Testis (tissue), 2 donors: ENCODE measurements at regions not wholly inside any gene's neighbourhood (a gene's known extent, or its start where the extent isn't known, plus 50 kb on each side); places are given as distances from the start of the nearest gene placed in this dataset.

Experiments
- DNase-seq: peaks from one replicate; pipeline ENCODE4 v3.0.0-alpha.2; 2019
- H3K27ac ChIP-seq, 2 donors: fragments of 200-600 bp; sonication (generic); one replicate each; pipeline ENCODE4 v1.5.1; 2019
- H3K27me3 ChIP-seq: fragments of 200-600 bp; sonication (generic); one replicate; pipeline ENCODE4 v1.5.1; 2019
- H3K36me3 ChIP-seq: fragments of 200-600 bp; sonication (generic); one replicate; pipeline ENCODE4 v1.5.1; 2017; ENCODE audit warnings: low read depth; ENCODE audit errors: missing control alignments
- H3K4me1 ChIP-seq: fragments of 200-600 bp; sonication (generic); one replicate; pipeline ENCODE4 v1.5.1; 2019
- H3K4me3 ChIP-seq, 2 donors: fragments of 200-600 bp; sonication (generic); one replicate each; pipeline ENCODE4 v1.5.1; 2017 to 2019
- H3K9me3 ChIP-seq: fragments of 200-600 bp; sonication (generic); one replicate; pipeline ENCODE4 v1.5.1; 2017
- POLR2A ChIP-seq: fragments of 450-650 bp; IDR thresholded peaks from one replicate; pipeline ENCODE4 v1.6.1; 2017; ENCODE audit warnings: antibody characterized with exemption, mild to moderate bottlenecking, moderate library complexity
- WGBS, 2 donors: methylation state at CpG; one replicate each; pipeline ENCODE4 v1.1.5; 2018; 5-methylcytosine and 5-hydroxymethylcytosine counted together
- intact Hi-C: fragments of 100-400 bp; cut with DNase I; formaldehyde crosslinking; loops from one replicate; pipeline ENCODE4 v1.15.1; 2023; ENCODE audit warnings: low total_unique reads
- TF ChIP-seq, protein P1 (sequence below), 3 experiments: fragments of 450-650 bp in 2 of 3; fragments of 200-600 bp in 1 of 3; sonication (generic) in 1 of 3; IDR thresholded peaks; one replicate each; pipeline ENCODE4 v1.5.1; 2016 to 2019; ENCODE audit warnings: antibody characterized with exemption in 3 of 3, mild to moderate bottlenecking in 2 of 3, moderate library complexity in 1 of 3

DNA sequence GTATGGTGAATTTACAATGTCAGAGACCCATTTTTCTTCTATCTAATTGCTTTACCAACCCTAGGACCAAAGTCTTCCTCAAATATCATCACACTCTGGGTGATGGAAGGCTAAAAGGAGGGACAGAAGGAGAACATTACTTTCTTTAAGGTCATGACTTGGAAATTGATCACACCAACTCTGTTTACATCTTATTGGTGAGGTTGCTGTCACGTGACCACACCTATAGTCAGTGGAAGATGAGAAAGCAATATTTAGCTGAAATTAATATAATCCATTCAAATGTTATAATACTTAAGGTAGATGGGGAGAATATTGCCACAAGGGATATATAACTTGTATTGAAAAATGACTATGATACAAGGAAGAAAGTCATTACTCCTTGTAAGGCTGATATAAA, 183.6 kb upstream of the SMIM30 start:
- Histone ChIP-seq H3K9me3 (no peaks in the 10 kb centered on the region), H3K4me1 (no peaks in the 10 kb centered on the region), H3K27me3 (no peaks in the 10 kb centered on the region), H3K4me3 (no peak overlapping the region), H3K27ac (no peak overlapping the region), H3K36me3 (no peaks in the 10 kb centered on the region)
- 85 to 89% methylated on average over 1 of the region's 1 CpG for WGBS, 2 donors
- intact Hi-C loops = no loop called here
- no peak for DNase-seq
- TF ChIP-seq, protein P1, sequence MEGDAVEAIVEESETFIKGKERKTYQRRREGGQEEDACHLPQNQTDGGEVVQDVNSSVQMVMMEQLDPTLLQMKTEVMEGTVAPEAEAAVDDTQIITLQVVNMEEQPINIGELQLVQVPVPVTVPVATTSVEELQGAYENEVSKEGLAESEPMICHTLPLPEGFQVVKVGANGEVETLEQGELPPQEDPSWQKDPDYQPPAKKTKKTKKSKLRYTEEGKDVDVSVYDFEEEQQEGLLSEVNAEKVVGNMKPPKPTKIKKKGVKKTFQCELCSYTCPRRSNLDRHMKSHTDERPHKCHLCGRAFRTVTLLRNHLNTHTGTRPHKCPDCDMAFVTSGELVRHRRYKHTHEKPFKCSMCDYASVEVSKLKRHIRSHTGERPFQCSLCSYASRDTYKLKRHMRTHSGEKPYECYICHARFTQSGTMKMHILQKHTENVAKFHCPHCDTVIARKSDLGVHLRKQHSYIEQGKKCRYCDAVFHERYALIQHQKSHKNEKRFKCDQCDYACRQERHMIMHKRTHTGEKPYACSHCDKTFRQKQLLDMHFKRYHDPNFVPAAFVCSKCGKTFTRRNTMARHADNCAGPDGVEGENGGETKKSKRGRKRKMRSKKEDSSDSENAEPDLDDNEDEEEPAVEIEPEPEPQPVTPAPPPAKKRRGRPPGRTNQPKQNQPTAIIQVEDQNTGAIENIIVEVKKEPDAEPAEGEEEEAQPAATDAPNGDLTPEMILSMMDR (IDR thresholded peaks at IDR 0.05) = no peak
- TF ChIP-seq POLR2A = no peak

DNA sequence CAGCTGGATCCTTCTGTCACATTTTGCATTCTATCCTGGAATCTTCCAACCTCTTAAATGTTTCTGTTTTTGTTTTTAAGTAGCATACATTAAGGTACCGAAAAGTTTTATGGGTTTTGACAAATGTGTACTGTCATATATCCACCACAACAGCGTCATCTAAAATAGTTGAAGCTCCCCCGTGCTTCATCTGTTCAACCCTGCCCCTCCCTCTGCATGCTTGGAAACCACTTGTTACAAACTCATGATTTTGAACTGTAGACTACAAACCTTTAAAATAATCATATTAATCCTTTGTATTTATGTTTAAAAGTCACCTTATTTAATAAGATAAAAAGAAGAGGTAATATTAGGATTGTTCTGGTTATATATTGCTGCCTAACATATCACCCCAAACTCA, 182.8 kb upstream of the SMIM30 start:
- H3K27me3 ChIP-seq = no peaks in the 10 kb centered on the region

DNA sequence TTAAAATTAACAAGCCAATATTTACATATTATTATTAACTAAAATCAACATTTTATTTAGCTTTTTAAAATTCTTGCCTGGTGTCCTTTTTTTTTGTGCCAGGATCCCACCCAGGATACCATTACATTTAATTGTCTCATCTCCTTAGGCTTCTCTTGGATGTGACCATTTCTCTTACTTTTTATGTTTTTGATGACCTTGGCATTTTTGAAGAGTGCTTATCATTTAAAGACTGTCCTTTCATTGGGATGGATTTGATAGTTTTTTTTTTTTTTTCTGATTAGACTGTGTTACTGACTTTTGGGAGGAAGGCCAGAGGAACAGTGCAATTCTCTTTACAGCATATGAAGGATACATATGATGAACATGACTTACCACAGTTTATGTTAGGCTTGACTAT, 181.4 kb upstream of the SMIM30 start:
- intact Hi-C loops = no loop called here
- Histone ChIP-seq H3K4me3 (no peak overlapping the region), H3K4me1 (no peaks in the 10 kb centered on the region)

More for the DNA sequence above, 182.8 kb upstream of the SMIM30 start:
- DNase-seq = no peak
- Histone ChIP-seq H3K27ac (no peak overlapping the region), H3K36me3 (no peaks in the 10 kb centered on the region), H3K9me3 (no peaks in the 10 kb centered on the region), H3K4me3 (no peak overlapping the region), H3K4me1 (no peaks in the 10 kb centered on the region)
- TF ChIP-seq, protein P1 (IDR thresholded peaks at IDR 0.05) = no peak
- intact Hi-C loops = no loop called here
- 79 to 83% methylated on average over 3 of the region's 3 CpGs for WGBS, 2 donors

DNA sequence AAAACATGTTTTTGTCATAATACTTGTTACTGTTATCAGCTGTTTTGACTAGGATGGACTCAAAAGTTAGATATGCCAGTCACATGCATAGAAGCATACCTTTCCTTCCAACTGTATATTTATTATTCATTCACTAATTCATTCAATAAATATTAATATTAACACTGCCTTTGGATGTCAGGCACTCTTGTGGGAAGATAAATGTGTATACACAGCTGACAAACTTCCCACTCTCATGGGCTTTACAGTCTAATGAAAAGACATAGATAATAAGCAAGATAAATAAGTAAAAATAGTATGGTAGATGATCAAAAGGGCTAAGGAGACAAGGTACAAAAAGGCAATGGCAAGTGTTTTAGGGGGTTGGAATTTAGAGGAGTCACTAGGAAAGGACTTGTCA, 180.1 kb upstream of the SMIM30 start:
- Histone ChIP-seq H3K4me3 (no peak overlapping the region), H3K36me3 (no peaks in the 10 kb centered on the region), H3K27me3 (no peaks in the 10 kb centered on the region), H3K9me3 (no peaks in the 10 kb centered on the region), H3K27ac (no peak overlapping the region), H3K4me1 (no peaks in the 10 kb centered on the region)
- DNase-seq = no peak
- intact Hi-C loops = no loop called here
- TF ChIP-seq, protein P1 (IDR thresholded peaks at IDR 0.05) = no peak

More for the DNA sequence above, 181.4 kb upstream of the SMIM30 start:
- Histone ChIP-seq H3K27me3 (no peaks in the 10 kb centered on the region), H3K9me3 (no peaks in the 10 kb centered on the region), H3K27ac (no peak overlapping the region), H3K36me3 (no peaks in the 10 kb centered on the region)
- DNase-seq = no peak
- TF ChIP-seq, protein P1 (IDR thresholded peaks at IDR 0.05) = no peak
- no peak for TF ChIP-seq POLR2A

DNA sequence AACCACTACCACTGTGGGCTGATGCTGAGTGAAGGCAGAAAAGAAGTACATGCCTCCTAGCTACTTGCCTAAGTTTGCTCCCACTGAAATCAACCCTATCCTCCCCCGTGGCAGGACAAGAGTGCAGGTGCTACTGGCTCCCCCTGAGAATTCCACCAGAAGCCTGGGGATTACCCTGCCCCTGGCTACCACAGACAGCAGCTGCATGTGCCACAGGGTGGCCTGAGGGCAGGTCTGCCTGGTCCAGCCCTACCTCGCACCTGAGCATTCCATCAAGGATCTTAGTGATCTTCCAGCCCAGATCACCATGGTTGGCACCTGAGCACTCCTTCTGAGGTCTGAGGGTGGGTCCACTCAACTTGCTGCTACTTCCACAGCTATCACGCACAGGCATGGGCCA, 176.4 kb upstream of the SMIM30 start:
- Histone ChIP-seq H3K4me3 (no peak overlapping the region), H3K9me3 (no peaks in the 10 kb centered on the region), H3K4me1 (no peaks in the 10 kb centered on the region), H3K36me3 (no peaks in the 10 kb centered on the region), H3K27ac (no peak overlapping the region), H3K27me3 (no peaks in the 10 kb centered on the region)
- TF ChIP-seq POLR2A = no peak
- TF ChIP-seq, protein P1 (IDR thresholded peaks at IDR 0.05) = no peak
- intact Hi-C loops = no loop called here
- no peak for DNase-seq
- WGBS, 2 donors = 88 to 100% methylated on average over 1 to 3 of the region's 3 CpGs
